Panc1 (cell line): ENCODE measurements at regions not wholly inside any gene's neighbourhood (a gene's known extent, or its start where the extent isn't known, plus 50 kb on each side); places are given as distances from the start of the nearest gene placed in this dataset.

Experiments
- ATAC-seq: fragments of 200-7000 bp; cut with Tn5 transposase; 2 replicates; pipeline ENCODE4 v1.9.1; 2020; ENCODE audit warnings: mild to moderate bottlenecking, moderate library complexity
- BruUV-seq: library from RNA; stranded (reverse); fragments of 400-500 nt; replicated peaks from 2 replicates; lab custom pipeline; 2021; lab: Mats Ljungman, UMichigan
- CTCF ChIA-PET: fragments of 300-600 bp; sonication (Branson Sonifier 250); formaldehyde crosslinking; loops from one replicate; lab custom pipeline; 2022; ENCODE audit warnings: antibody characterized with exemption; lab: Charles Lee
- POLR2A ChIA-PET: fragments of 300-600 bp; sonication (Branson Sonifier 250); formaldehyde crosslinking; loops from one replicate; lab custom pipeline; 2022; ENCODE audit warnings: antibody characterized with exemption; lab: Charles Lee
- DNase-seq: peaks from one replicate; pipeline ENCODE4 v3.0.0-alpha.2; 2010; ENCODE audit warnings: low read depth, low spot score
- H3K27ac ChIP-seq: 2 replicates; pipeline ENCODE4 v1.5.1; 2011; ENCODE audit warnings: mild to moderate bottlenecking, low read length, inconsistent platforms
- H3K27me3 ChIP-seq: fragments of 200-500 bp; sonication (Bioruptor generic); 2 replicates; pipeline ENCODE4 v1.6.0; 2014; ENCODE audit warnings: low read length, inconsistent platforms; ENCODE audit not compliant: control insufficient read depth, insufficient read depth
- H3K36me3 ChIP-seq: fragments of 200-500 bp; sonication (Bioruptor generic); 2 replicates; pipeline ENCODE4 v1.5.1; 2014; ENCODE audit warnings: inconsistent platforms, mild to moderate bottlenecking, low read length, moderate library complexity; ENCODE audit not compliant: control insufficient read depth, insufficient read depth
- H3K4me1 ChIP-seq: 2 replicates; pipeline ENCODE4 v1.5.1; 2011; ENCODE audit warnings: inconsistent platforms, mild to moderate bottlenecking, low read length, moderate library complexity; ENCODE audit not compliant: control insufficient read depth, insufficient read depth
- H3K4me3 ChIP-seq, 2 experiments: 2 replicates each; pipeline ENCODE4 v1.5.1; 2011 to 2012; ENCODE audit warnings: low read depth in 2 of 2, low read length in 2 of 2, mild to moderate bottlenecking in 2 of 2, inconsistent platforms in 1 of 2, moderate library complexity in 1 of 2
- H3K9me3 ChIP-seq: fragments of 200-500 bp; sonication (Bioruptor generic); 2 replicates; pipeline ENCODE4 v1.5.1; 2014; ENCODE audit warnings: low read depth, mild to moderate bottlenecking, inconsistent platforms, low read length, moderate library complexity; ENCODE audit not compliant: control insufficient read depth, insufficient read depth
- POLR2AphosphoS5 ChIP-seq: IDR thresholded peaks from 2 replicates; pipeline ENCODE4 v1.6.1; 2012; ENCODE audit warnings: mild to moderate bottlenecking, low read depth, low read length, moderate library complexity
- SIN3A ChIP-seq: IDR thresholded peaks from 2 replicates; pipeline ENCODE4 v1.6.1; 2012; ENCODE audit warnings: low read depth, mild to moderate bottlenecking, low read length, moderate library complexity, borderline replicate concordance; ENCODE audit not compliant: insufficient read depth
- TCF7L2 ChIP-seq: IDR thresholded peaks from 2 replicates; pipeline ENCODE4 v1.6.1; 2011; ENCODE audit warnings: mild to moderate bottlenecking, low read depth, low read length, inconsistent platforms
- in situ Hi-C: cut with HindIII; loops from 2 replicates; pipeline ENCODE4 v1.10.0; 2016; ENCODE audit warnings: low sequenced_read_pairs, low pct_unique_long_range_greater_than_20kb
- intact Hi-C: fragments of 100-400 bp; cut with micrococcal nuclease; formaldehyde crosslinking; loops from one replicate; pipeline ENCODE4 v1.10.0; 2022; ENCODE audit not compliant: unreplicated experiment
- TF ChIP-seq, protein P1 (sequence below): fragments of 450-650 bp; IDR thresholded peaks from 2 replicates; pipeline ENCODE4 v1.5.1; 2017; ENCODE audit warnings: mild to moderate bottlenecking
- TF ChIP-seq, protein P2 (sequence below), 2 experiments: IDR thresholded peaks; 2 replicates each; pipeline ENCODE4 v1.6.1; 2011 to 2012; ENCODE audit warnings: low read depth in 2 of 2, control low read depth in 1 of 2, low read length in 1 of 2, mild to moderate bottlenecking in 1 of 2, moderate library complexity in 1 of 2; ENCODE audit not compliant: insufficient read depth in 1 of 2

DNA sequence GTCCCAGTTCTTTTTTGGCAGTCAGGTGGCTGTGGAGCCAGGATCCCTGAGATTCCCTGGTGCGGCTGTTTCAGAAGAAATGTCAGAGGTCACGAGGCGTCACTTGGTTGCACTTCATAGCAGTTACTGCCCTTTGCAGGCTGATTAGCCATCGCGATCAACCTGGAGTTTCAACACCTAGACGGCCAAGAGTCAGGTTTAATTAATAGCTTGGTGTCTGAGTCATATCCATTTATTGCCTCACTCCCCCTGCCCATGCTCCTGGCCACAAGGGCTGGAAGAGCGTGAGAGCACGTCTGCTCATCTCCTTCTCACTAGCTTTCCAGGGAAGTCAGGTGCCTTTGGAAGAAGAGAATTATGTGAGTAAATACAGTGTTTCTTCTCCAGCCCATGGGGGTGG, 552.3 kb downstream of the TSN start:
- TF ChIP-seq POLR2AphosphoS5: no peak
- TF ChIP-seq, protein P1, sequence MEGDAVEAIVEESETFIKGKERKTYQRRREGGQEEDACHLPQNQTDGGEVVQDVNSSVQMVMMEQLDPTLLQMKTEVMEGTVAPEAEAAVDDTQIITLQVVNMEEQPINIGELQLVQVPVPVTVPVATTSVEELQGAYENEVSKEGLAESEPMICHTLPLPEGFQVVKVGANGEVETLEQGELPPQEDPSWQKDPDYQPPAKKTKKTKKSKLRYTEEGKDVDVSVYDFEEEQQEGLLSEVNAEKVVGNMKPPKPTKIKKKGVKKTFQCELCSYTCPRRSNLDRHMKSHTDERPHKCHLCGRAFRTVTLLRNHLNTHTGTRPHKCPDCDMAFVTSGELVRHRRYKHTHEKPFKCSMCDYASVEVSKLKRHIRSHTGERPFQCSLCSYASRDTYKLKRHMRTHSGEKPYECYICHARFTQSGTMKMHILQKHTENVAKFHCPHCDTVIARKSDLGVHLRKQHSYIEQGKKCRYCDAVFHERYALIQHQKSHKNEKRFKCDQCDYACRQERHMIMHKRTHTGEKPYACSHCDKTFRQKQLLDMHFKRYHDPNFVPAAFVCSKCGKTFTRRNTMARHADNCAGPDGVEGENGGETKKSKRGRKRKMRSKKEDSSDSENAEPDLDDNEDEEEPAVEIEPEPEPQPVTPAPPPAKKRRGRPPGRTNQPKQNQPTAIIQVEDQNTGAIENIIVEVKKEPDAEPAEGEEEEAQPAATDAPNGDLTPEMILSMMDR: no peak
- no peak for TF ChIP-seq SIN3A
- TF ChIP-seq, protein P2, sequence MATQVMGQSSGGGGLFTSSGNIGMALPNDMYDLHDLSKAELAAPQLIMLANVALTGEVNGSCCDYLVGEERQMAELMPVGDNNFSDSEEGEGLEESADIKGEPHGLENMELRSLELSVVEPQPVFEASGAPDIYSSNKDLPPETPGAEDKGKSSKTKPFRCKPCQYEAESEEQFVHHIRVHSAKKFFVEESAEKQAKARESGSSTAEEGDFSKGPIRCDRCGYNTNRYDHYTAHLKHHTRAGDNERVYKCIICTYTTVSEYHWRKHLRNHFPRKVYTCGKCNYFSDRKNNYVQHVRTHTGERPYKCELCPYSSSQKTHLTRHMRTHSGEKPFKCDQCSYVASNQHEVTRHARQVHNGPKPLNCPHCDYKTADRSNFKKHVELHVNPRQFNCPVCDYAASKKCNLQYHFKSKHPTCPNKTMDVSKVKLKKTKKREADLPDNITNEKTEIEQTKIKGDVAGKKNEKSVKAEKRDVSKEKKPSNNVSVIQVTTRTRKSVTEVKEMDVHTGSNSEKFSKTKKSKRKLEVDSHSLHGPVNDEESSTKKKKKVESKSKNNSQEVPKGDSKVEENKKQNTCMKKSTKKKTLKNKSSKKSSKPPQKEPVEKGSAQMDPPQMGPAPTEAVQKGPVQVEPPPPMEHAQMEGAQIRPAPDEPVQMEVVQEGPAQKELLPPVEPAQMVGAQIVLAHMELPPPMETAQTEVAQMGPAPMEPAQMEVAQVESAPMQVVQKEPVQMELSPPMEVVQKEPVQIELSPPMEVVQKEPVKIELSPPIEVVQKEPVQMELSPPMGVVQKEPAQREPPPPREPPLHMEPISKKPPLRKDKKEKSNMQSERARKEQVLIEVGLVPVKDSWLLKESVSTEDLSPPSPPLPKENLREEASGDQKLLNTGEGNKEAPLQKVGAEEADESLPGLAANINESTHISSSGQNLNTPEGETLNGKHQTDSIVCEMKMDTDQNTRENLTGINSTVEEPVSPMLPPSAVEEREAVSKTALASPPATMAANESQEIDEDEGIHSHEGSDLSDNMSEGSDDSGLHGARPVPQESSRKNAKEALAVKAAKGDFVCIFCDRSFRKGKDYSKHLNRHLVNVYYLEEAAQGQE (IDR thresholded peaks at IDR 0.05; ENCODE audit: insufficient read depth in 1 of 2, low read depth in 2 of 2, low read length in 1 of 2): no peak
- no peak for TF ChIP-seq TCF7L2
- BruUV-seq: no TSS peak
- Histone ChIP-seq H3K27ac (no peak overlapping the region), H3K27me3 (no peaks in the 10 kb centered on the region), H3K36me3 (no peaks in the 10 kb centered on the region), H3K4me3 (no peak overlapping the region), H3K4me1 (no peaks in the 10 kb centered on the region), H3K9me3 (no peaks in the 10 kb centered on the region)
- intact Hi-C loops (no loop called here), in situ Hi-C loops (no loop called here)
- ChIA-PET CTCF (no interaction called here), POLR2A (no interaction called here)
- DNase-seq: no peak
- ATAC-seq: no peak

DNA sequence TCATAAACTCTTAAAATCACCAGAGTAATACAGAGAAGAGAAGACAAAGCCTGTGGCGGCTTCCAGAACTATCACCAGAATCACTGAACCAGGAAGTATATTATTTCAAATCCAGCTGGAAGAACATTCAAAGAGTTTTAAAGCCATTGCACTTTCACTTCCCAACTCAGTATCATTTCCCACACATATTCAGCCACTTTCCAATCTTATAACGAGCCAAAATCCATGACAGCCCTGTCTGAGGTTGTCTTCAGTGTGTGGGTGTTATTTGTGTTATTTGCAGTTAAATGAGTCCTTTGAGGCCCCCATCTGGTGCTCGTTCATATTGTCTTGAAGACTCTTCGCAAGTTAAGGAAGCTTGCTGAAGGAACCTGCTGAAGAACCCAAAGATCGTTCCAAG, 559.9 kb downstream of the TSN start:
- in situ Hi-C loops (no loop called here), intact Hi-C loops (no loop called here)
- BruUV-seq: no TSS peak
- CTCF ChIA-PET: no interaction called here
- H3K27me3 ChIP-seq: no peaks in the 10 kb centered on the region
- no peak for TF ChIP-seq SIN3A
- no peak for TF ChIP-seq TCF7L2
- TF ChIP-seq, protein P2 (IDR thresholded peaks at IDR 0.05; ENCODE audit: insufficient read depth in 1 of 2, low read depth in 2 of 2, low read length in 1 of 2): no peak
- TF ChIP-seq POLR2AphosphoS5: no peak
- no peaks in the 10 kb centered on the region for H3K36me3 ChIP-seq
- no peaks in the 10 kb centered on the region for H3K9me3 ChIP-seq
- ATAC-seq (no peak), DNase-seq (no peak)
- no peaks in the 10 kb centered on the region for H3K4me1 ChIP-seq
- H3K27ac ChIP-seq: no peak overlapping the region
- POLR2A ChIA-PET: no interaction called here
- no peak overlapping the region for H3K4me3 ChIP-seq
